K562 (cell line): ENCODE measurements at regions not wholly inside any gene's neighbourhood (a gene's known extent, or its start where the extent isn't known, plus 50 kb on each side); places are given as distances from the start of the nearest gene placed in this dataset.

Experiments
- ATAC-seq: fragments of 200-7000 bp; cut with Tn5 transposase; 3 replicates; pipeline ENCODE4 v1.9.1; 2020; ENCODE audit warnings: moderate library complexity
- BruUV-seq: library from RNA; stranded (reverse); fragments of 400-500 nt; replicated peaks from 2 replicates; lab custom pipeline; 2021; lab: Mats Ljungman, UMichigan
- CTCF ChIA-PET: fragments of 300-600 bp; formaldehyde crosslinking; extraction: SDS; loops from one replicate; lab custom pipeline; 2021; ENCODE audit warnings: low intra/inter-chr PET ratio; lab: Yijun Ruan, JAX
- POLR2A ChIA-PET: fragments of 300-600, 350-650 bp; sonication (Branson Sonifier 250); formaldehyde crosslinking; extraction: SDS; loops from one replicate; lab custom pipeline; 2021; ENCODE audit warnings: antibody characterized with exemption, inconsistent platforms; lab: Yijun Ruan, JAX
- DNase-seq, 4 experiments: peaks; one replicate each; pipeline versions ENCODE4 v3.0.0 to v3.0.0-alpha.2; 2011 to 2018; ENCODE audit warnings: low spot score in 3 of 4, mixed read lengths in 3 of 4; ENCODE audit errors: extremely low read depth in 1 of 4
- FAIRE-seq: peaks from 2 replicates; lab custom pipeline; 2011; peaks lifted over from hg19 to GRCh38; lab: Jason Lieb, UNC
- H2AFZ ChIP-seq: 2 replicates; pipeline ENCODE4 v1.6.0; 2011; ENCODE audit warnings: low read depth, low read length, control low read depth, inconsistent platforms
- H3K27ac ChIP-seq: fragments of 200-600 bp; 3 replicates; pipeline ENCODE4 v1.8.0; 2011; ENCODE audit warnings: low read depth, mild to moderate bottlenecking, control low read depth, inconsistent platforms, low read length, moderate library complexity, mixed read lengths; ENCODE audit errors: extremely low read depth
- H3K27me3 ChIP-seq, 2 experiments: fragments of 300-600 bp in 1 of 2; 2 replicates in 1 of 2; 3 replicates in 1 of 2; pipeline versions ENCODE4 v1.6.0 to v1.8.0; 2011; ENCODE audit warnings: inconsistent platforms in 2 of 2, low read length in 2 of 2, mild to moderate bottlenecking in 1 of 2, mixed read lengths in 1 of 2, moderate library complexity in 1 of 2; ENCODE audit not compliant: control insufficient read depth in 2 of 2, insufficient read depth in 2 of 2
- H3K36me3 ChIP-seq: fragments of 300-600 bp; 3 replicates; pipeline ENCODE4 v1.8.0; 2011; ENCODE audit warnings: mild to moderate bottlenecking, low read length, inconsistent platforms; ENCODE audit not compliant: control insufficient read depth, insufficient read depth
- H3K4me1 ChIP-seq, 2 experiments: fragments of 200-600 bp in 1 of 2; replicated peaks in 1 of 2; 2 replicates in 1 of 2; 3 replicates in 1 of 2; pipeline versions ENCODE4 v1.5.1 to v1.8.0; 2011; ENCODE audit warnings: inconsistent platforms in 2 of 2, low read length in 2 of 2, mild to moderate bottlenecking in 1 of 2, mixed read lengths in 1 of 2, moderate library complexity in 1 of 2; ENCODE audit not compliant: control insufficient read depth in 2 of 2, insufficient read depth in 2 of 2
- H3K4me2 ChIP-seq: 2 replicates; pipeline ENCODE4 v1.6.1; 2011; ENCODE audit warnings: low read length, control low read depth, inconsistent platforms, mixed read lengths; ENCODE audit not compliant: insufficient read depth
- H3K4me3 ChIP-seq: fragments of 200-600 bp; sonication (generic), shearing (Covaris generic); 2 replicates; pipeline ENCODE4 v1.5.1; 2016; ENCODE audit warnings: control low read depth, inconsistent platforms
- H3K79me2 ChIP-seq: fragments of 200-600 bp; 3 replicates; pipeline ENCODE4 v1.8.0; 2011; ENCODE audit warnings: low read length, inconsistent platforms; ENCODE audit not compliant: control insufficient read depth, insufficient read depth
- H3K9ac ChIP-seq, 2 experiments: 2 replicates each; pipeline versions ENCODE4 v1.6.0 to v1.6.1; 2011; ENCODE audit warnings: low read depth in 2 of 2, low read length in 2 of 2, control low read depth in 1 of 2, inconsistent platforms in 1 of 2, mild to moderate bottlenecking in 1 of 2, mixed read lengths in 1 of 2; ENCODE audit not compliant: insufficient read depth in 1 of 2
- H3K9me1 ChIP-seq: one replicate; pipeline ENCODE4 v1.6.0; 2011; ENCODE audit warnings: inconsistent platforms, mild to moderate bottlenecking, low read length, moderate library complexity; ENCODE audit not compliant: control insufficient read depth, insufficient read depth
- H3K9me3 ChIP-seq: replicated peaks from 2 replicates; pipeline ENCODE4 v1.5.1; 2011; ENCODE audit warnings: low read depth, low read length, inconsistent platforms; ENCODE audit not compliant: control insufficient read depth, insufficient read depth
- H4K20me1 ChIP-seq: replicated peaks from 2 replicates; pipeline ENCODE4 v1.6.1; 2011; ENCODE audit warnings: low read length, inconsistent platforms, mixed read lengths; ENCODE audit not compliant: control insufficient read depth, insufficient read depth
- BCLAF1 ChIP-seq, 2 experiments: fragments of 450-650 bp in 1 of 2; IDR thresholded peaks; 2 replicates each; pipeline ENCODE4 v1.6.1; 2011 to 2017; ENCODE audit warnings: low read depth in 2 of 2, antibody characterized with exemption in 1 of 2, borderline replicate concordance in 1 of 2, low read length in 1 of 2, mild to moderate bottlenecking in 1 of 2, mixed read lengths in 1 of 2; ENCODE audit not compliant: control insufficient read depth in 1 of 2
- ETV5 ChIP-seq: sonication (generic); formaldehyde crosslinking; IDR thresholded peaks from 2 replicates; pipeline ENCODE4 v1.4.0; 2020; ENCODE audit warnings: low read depth, mild to moderate bottlenecking, missing genetic modification reagents
- HDAC6 ChIP-seq: IDR thresholded peaks from 2 replicates; pipeline ENCODE4 v1.6.1; 2012; ENCODE audit warnings: low read depth, mild to moderate bottlenecking, control low read depth, inconsistent platforms, low read length, moderate library complexity
- HMG20B ChIP-seq: fragments of 250-450 bp; sonication (Bioruptor Pico); IDR thresholded peaks from 2 replicates; pipeline ENCODE4 v1.5.0; 2021; ENCODE audit warnings: mild to moderate bottlenecking
- HNRNPH1 ChIP-seq: fragments of 200-400 bp; formaldehyde crosslinking; optimal IDR thresholded peaks from 2 replicates; pipeline ENCODE3; 2017; ENCODE audit warnings: low read depth, mild to moderate bottlenecking, low read length, moderate library complexity
- MEF2D ChIP-seq: conservative IDR thresholded peaks from 2 replicates; pipeline ENCODE4 v1.6.1; 2016; ENCODE audit warnings: low read depth, missing genetic modification characterization, missing compliant biosample characterization
- MTF1 ChIP-seq: fragments of 250-450 bp; sonication (Bioruptor Pico); IDR thresholded peaks from 2 replicates; pipeline ENCODE4 v1.9.0; 2021; ENCODE audit warnings: moderate library complexity, mild to moderate bottlenecking, inconsistent platforms, borderline replicate concordance
- NCOA4 ChIP-seq: fragments of 450-650 bp; IDR thresholded peaks from 2 replicates; pipeline ENCODE4 v1.6.1; 2018; ENCODE audit warnings: mild to moderate bottlenecking; ENCODE audit not compliant: partially characterized antibody
- NFIC ChIP-seq: fragments of 450-650 bp; IDR thresholded peaks from 2 replicates; pipeline ENCODE4 v1.6.1; 2017; ENCODE audit warnings: mild to moderate bottlenecking, inconsistent platforms
- SMAD1 ChIP-seq: fragments of 150-350 bp; IDR thresholded peaks from 2 replicates; pipeline ENCODE4 v1.6.1; 2014; ENCODE audit warnings: low read length, low read depth; ENCODE audit not compliant: partially characterized antibody
- STAG1 ChIP-seq: sonication (generic); formaldehyde crosslinking; IDR thresholded peaks from 2 replicates; pipeline ENCODE4 v1.5.0; 2020; ENCODE audit warnings: missing genetic modification reagents, borderline replicate concordance
- TFAM ChIP-seq: fragments of 250-450 bp; sonication (Bioruptor Pico); conservative IDR thresholded peaks from 2 replicates; pipeline ENCODE4 v1.5.0; 2021; ENCODE audit warnings: mild to moderate bottlenecking, moderate library complexity
- U2AF2 ChIP-seq: fragments of 200-400 bp; formaldehyde crosslinking; optimal IDR thresholded peaks from 2 replicates; pipeline ENCODE3; 2017; ENCODE audit warnings: low read depth, mild to moderate bottlenecking, low read length
- ZKSCAN3 ChIP-seq: fragments of 250-450 bp; sonication (Bioruptor Pico); IDR thresholded peaks from 2 replicates; pipeline ENCODE4 v1.4.0; 2020
- ZNF3 ChIP-seq: fragments of 250-450 bp; sonication (Bioruptor Pico); IDR thresholded peaks from 2 replicates; pipeline ENCODE4 v1.5.0; 2021; ENCODE audit warnings: mild to moderate bottlenecking, moderate library complexity
- ZNF316 ChIP-seq: fragments of 450-650 bp; IDR thresholded peaks from 2 replicates; pipeline ENCODE4 v1.6.1; 2016
- ZNF324 ChIP-seq: fragments of 250-450 bp; sonication (Bioruptor Pico); IDR thresholded peaks from 2 replicates; pipeline ENCODE4 v1.4.0; 2020; ENCODE audit warnings: mild to moderate bottlenecking
- ZNF57 ChIP-seq: fragments of 450-650 bp; formaldehyde crosslinking; IDR thresholded peaks from 2 replicates; pipeline ENCODE4 v1.4.0; 2020; ENCODE audit warnings: mild to moderate bottlenecking, moderate library complexity
- ZNF717 ChIP-seq: fragments of 250-450 bp; sonication (Bioruptor Pico); IDR thresholded peaks from 2 replicates; pipeline ENCODE4 v1.5.0; 2021
- WGBS: fragments of 100-300 bp; shearing (Covaris generic); methylation state at CpG from one replicate; pipeline ENCODE4 v1.1.6; 2016; ENCODE audit warnings: low coverage, mixed read lengths; ENCODE audit not compliant: insufficient coverage; ENCODE audit errors: missing lambda C conversion rate; 5-methylcytosine and 5-hydroxymethylcytosine counted together
- in situ Hi-C: fragments of 300-500 bp; cut with MboI; formaldehyde crosslinking; loops from 4 replicates; pipeline ENCODE4 v1.15.0; 2018; ENCODE audit warnings: inconsistent platforms, mixed read lengths
- intact Hi-C: fragments of 100-400 bp; cut with micrococcal nuclease; formaldehyde crosslinking; loops from 2 replicates; pipeline ENCODE4 v1.14.2; 2022

- no peak overlapping the region for H3K27ac ChIP-seq
Measured at GRCh38 chr16:65621640-65622039, 499.8 kb upstream of the CDH11 start.

GRCh38 chr16:65619606-65620005 is 497.7 kb upstream of the CDH11 start:
- BruUV-seq, result no TSS peak
- no peaks in the 10 kb centered on the region for H4K20me1 ChIP-seq
- TF ChIP-seq HDAC6, result no peak
- TF ChIP-seq U2AF2, result no peak
- TF ChIP-seq ZKSCAN3, result no peak
- no peak for TF ChIP-seq ZNF717 (CRISPR knock-in tag)
- no peak for TF ChIP-seq STAG1
- TF ChIP-seq ZNF57, result no peak
- no peak for TF ChIP-seq MTF1
- TF ChIP-seq ZNF324 (CRISPR knock-in tag), result no peak
- no peak for TF ChIP-seq TFAM (CRISPR knock-in tag)
- no peak for TF ChIP-seq ETV5 (CRISPR knock-in tag)
- no peak for TF ChIP-seq ZNF3 (CRISPR knock-in tag)
- no peak for TF ChIP-seq ZNF316
- TF ChIP-seq BCLAF1 (IDR thresholded peaks at IDR 0.05; ENCODE audit: borderline replicate concordance in 1 of 2, control insufficient read depth in 1 of 2, low read depth in 2 of 2, low read length in 1 of 2), result no peak
- TF ChIP-seq, all 486 proteins: peak for 0
- ChIA-PET CTCF (no interaction called here), POLR2A (interaction anchor here (0.8 kb wide), 1 partner anchor 8 kb away, joined by 3 read pairs; no protein-coding TSS in a partner anchor)
- Histone ChIP-seq H3K79me2 (no peaks in the 10 kb centered on the region), H3K9me3 (no peaks in the 10 kb centered on the region), H2AFZ (no peak overlapping the region), H3K27me3 (no peaks in the 10 kb centered on the region), H3K9ac (no peak overlapping the region), H3K4me1 (no peaks in the 10 kb centered on the region), H3K36me3 (no peaks in the 10 kb centered on the region), H3K9me1 (no peaks in the 10 kb centered on the region), H3K4me3 (no peak overlapping the region), H3K4me2 (no peak overlapping the region), H3K27ac (no peak overlapping the region)
- intact Hi-C loops, result no loop called here
- no peak for DNase-seq
- 0% methylated on average over 3 of the region's 3 CpGs for WGBS
- no peak for ATAC-seq
- in situ Hi-C loops, result no loop called here
- no peak for FAIRE-seq

More at GRCh38 chr16:65621640-65622039, 499.8 kb upstream of the CDH11 start:
- Histone ChIP-seq H3K4me1 (no peaks in the 10 kb centered on the region), H3K27me3 (no peaks in the 10 kb centered on the region), H3K4me3 (no peak overlapping the region), H3K4me2 (no peak overlapping the region), H3K9ac (no peak overlapping the region), H3K9me3 (no peaks in the 10 kb centered on the region), H3K36me3 (no peaks in the 10 kb centered on the region), H3K79me2 (no peaks in the 10 kb centered on the region), H3K9me1 (no peaks in the 10 kb centered on the region), H2AFZ (no peak overlapping the region), H4K20me1 (no peaks in the 10 kb centered on the region)
- no peak for TF ChIP-seq HMG20B (CRISPR knock-in tag)
- TF ChIP-seq MEF2D (tag), result no peak
- TF ChIP-seq HNRNPH1, result no peak
- no peak for TF ChIP-seq SMAD1
- TF ChIP-seq NCOA4, result no peak
- peak; percentile 47; the same call in 1 of the 2 replicates for TF ChIP-seq NFIC
- DNase-seq (no peak), ATAC-seq (no peak), FAIRE-seq (no peak)
- POLR2A ChIA-PET, result interaction anchor here (1.2 kb wide), 1 partner anchor 8 kb away, joined by 3 read pairs; no protein-coding TSS in a partner anchor
- in situ Hi-C loops, result no loop called here
- BruUV-seq, result no TSS peak
- intact Hi-C loops, result no loop called here
- 0% methylated on average over 3 of the region's 3 CpGs for WGBS
- CTCF ChIA-PET, result no interaction called here
